CD14-positive monocyte (primary cell): ENCODE measurements at regions not wholly inside any gene's neighbourhood (a gene's known extent, or its start where the extent isn't known, plus 50 kb on each side); places are given as distances from the start of the nearest gene placed in this dataset.

Experiments
- DNase-seq, 3 donors: peaks; one replicate each; pipeline ENCODE4 v3.0.0-alpha.2; 2011 to 2022
- H2AFZ ChIP-seq: 2 replicates; pipeline ENCODE4 v1.6.0; 2012; ENCODE audit warnings: mild to moderate bottlenecking, low read depth, low read length, inconsistent platforms; ENCODE audit not compliant: insufficient read depth, poor library complexity, severe bottlenecking
- H3K27ac ChIP-seq, 2 donors: 1 replicate in 1 of 2; 2 replicates in 1 of 2; pipeline ENCODE4 v1.5.1; 2012 to 2013; ENCODE audit warnings: low read length in 2 of 2, control low read depth in 1 of 2, inconsistent platforms in 1 of 2, low read depth in 1 of 2, mild to moderate bottlenecking in 1 of 2
- H3K27me3 ChIP-seq, 2 donors: one replicate each; pipeline versions ENCODE4 v1.6.0 to v1.6.1; 2011 to 2013; ENCODE audit warnings: low read length in 2 of 2; ENCODE audit not compliant: control insufficient read depth in 2 of 2, insufficient read depth in 2 of 2
- H3K36me3 ChIP-seq, 2 donors: replicated peaks in 1 of 2; 1 replicate in 1 of 2; 2 replicates in 1 of 2; pipeline versions ENCODE4 v1.5.1 to v1.6.1; 2012 to 2013; ENCODE audit warnings: low read length in 2 of 2, control low read depth in 1 of 2, inconsistent platforms in 1 of 2, mild to moderate bottlenecking in 1 of 2; ENCODE audit not compliant: insufficient read depth in 2 of 2, control insufficient read depth in 1 of 2
- H3K4me1 ChIP-seq, 2 donors: 1 replicate in 1 of 2; 2 replicates in 1 of 2; pipeline versions ENCODE4 v1.5.1 to v1.6.1; 2012 to 2013; ENCODE audit warnings: low read length in 2 of 2, control low read depth in 1 of 2, inconsistent platforms in 1 of 2, mild to moderate bottlenecking in 1 of 2, moderate library complexity in 1 of 2; ENCODE audit not compliant: insufficient read depth in 2 of 2, control insufficient read depth in 1 of 2
- H3K4me2 ChIP-seq: replicated peaks from 2 replicates; pipeline ENCODE3; 2012; ENCODE audit warnings: low read length, moderate library complexity, mild to moderate bottlenecking; ENCODE audit not compliant: poor library complexity, severe bottlenecking; ENCODE audit errors: extremely low read depth
- H3K4me3 ChIP-seq, 3 experiments: fragments of 200-600 bp in 1 of 3; sonication (generic) in 1 of 3; replicated peaks in 1 of 3; 1 replicate in 2 of 3; 2 replicates in 1 of 3; pipeline ENCODE4 v1.5.1; 2011 to 2013; ENCODE audit warnings: low read length in 3 of 3, mild to moderate bottlenecking in 3 of 3, control low read depth in 2 of 3, low read depth in 2 of 3, inconsistent platforms in 1 of 3, moderate library complexity in 1 of 3
- H3K79me2 ChIP-seq: 2 replicates; pipeline ENCODE4 v1.6.0; 2012; ENCODE audit warnings: mild to moderate bottlenecking, control low read depth, inconsistent platforms, low read length, moderate library complexity; ENCODE audit not compliant: insufficient read depth
- H3K9ac ChIP-seq: 2 replicates; pipeline ENCODE4 v1.6.0; 2017; ENCODE audit warnings: low read length, mild to moderate bottlenecking; ENCODE audit not compliant: insufficient read depth, poor library complexity, severe bottlenecking
- H3K9me3 ChIP-seq, 2 donors: replicated peaks in 1 of 2; 1 replicate in 1 of 2; 2 replicates in 1 of 2; pipeline versions ENCODE4 v1.5.1 to v1.6.1; 2012 to 2013; ENCODE audit warnings: low read length in 2 of 2, control low read depth in 1 of 2; ENCODE audit not compliant: control insufficient read depth in 1 of 2, insufficient read depth in 1 of 2
- H4K20me1 ChIP-seq: 2 replicates; pipeline ENCODE4 v1.6.0; 2012; ENCODE audit warnings: mild to moderate bottlenecking, low read length, control low read depth, moderate library complexity; ENCODE audit not compliant: insufficient read depth
- H3K27ac Mint-ChIP-seq, 7 donors: one replicate each; pipeline ENCODE4 v1.8.0; 2020; ENCODE audit warnings: mild to moderate bottlenecking in 7 of 7, mixed read lengths in 7 of 7, moderate library complexity in 6 of 7, inconsistent platforms in 2 of 7
- H3K27me3 Mint-ChIP-seq, 3 donors: one replicate each; pipeline ENCODE4 v1.8.0; 2021 to 2022; ENCODE audit warnings: low read depth in 3 of 3, mild to moderate bottlenecking in 3 of 3, mixed read lengths in 3 of 3, moderate library complexity in 3 of 3, inconsistent platforms in 1 of 3
- H3K36me3 Mint-ChIP-seq, 2 donors: one replicate each; pipeline ENCODE4 v1.8.0; 2020; ENCODE audit warnings: mixed read lengths in 2 of 2, inconsistent platforms in 1 of 2, mild to moderate bottlenecking in 1 of 2
- H3K4me1 Mint-ChIP-seq: one replicate; pipeline ENCODE4 v1.8.0; 2020; ENCODE audit warnings: mild to moderate bottlenecking, mixed read lengths
- H3K4me3 Mint-ChIP-seq, 2 donors: one replicate each; pipeline ENCODE4 v1.8.0; 2020; ENCODE audit warnings: mild to moderate bottlenecking in 2 of 2, mixed read lengths in 2 of 2, moderate library complexity in 1 of 2
- H3K9me3 Mint-ChIP-seq, 7 donors: one replicate each; pipeline ENCODE4 v1.8.0; 2020 to 2022; ENCODE audit warnings: mixed read lengths in 7 of 7, mild to moderate bottlenecking in 6 of 7, moderate library complexity in 6 of 7, inconsistent platforms in 2 of 7
- CTCF ChIP-seq: fragments of 200-600 bp; IDR thresholded peaks from one replicate; pipeline ENCODE4 v1.8.0; 2022; ENCODE audit warnings: antibody characterized with exemption, mild to moderate bottlenecking
- WGBS: methylation state at CpG from one replicate; pipeline ENCODE4 v1.1.5; 2013; ENCODE audit warnings: missing lambda C conversion rate; ENCODE audit not compliant: insufficient coverage; 5-methylcytosine and 5-hydroxymethylcytosine counted together
- intact Hi-C, 2 donors: fragments of 100-400 bp; cut with micrococcal nuclease; formaldehyde crosslinking; loops; one replicate each; pipeline versions ENCODE4 v1.15.0 to v1.15.1; 2023

GRCh38 chr13:80047406-80047805 is 293.5 kb downstream of the SPRY2 start:
- H3K4me3 Mint-ChIP-seq = peak overlapping the region in 1 of 2 donors; percentile 13
- Histone ChIP-seq H3K9ac (no peak overlapping the region), H3K4me1 (peaks cover 14 to 27% of the 10 kb centered on the region in 2 donors), H4K20me1 (no peaks in the 10 kb centered on the region), H3K79me2 (no peaks in the 10 kb centered on the region), H3K4me2 (no peak overlapping the region), H3K27ac (no peak overlapping the region), H3K27me3 (no peaks in the 10 kb centered on the region), H3K36me3 (no peaks in the 10 kb centered on the region), H3K4me3 (no peak overlapping the region), H2AFZ (no peak overlapping the region), H3K9me3 (no peaks in the 10 kb centered on the region)
- H3K9me3 Mint-ChIP-seq = peaks cover 0 to 7% (median 3%) of the 10 kb centered on the region in 7 donors
- H3K36me3 Mint-ChIP-seq = peaks cover 0 to 1% of the 10 kb centered on the region in 2 donors
- intact Hi-C loops = loop anchor here in 1 of 2 donors (10.0 kb wide), 1 partner anchor 397 kb away; no protein-coding TSS in a partner anchor
- H3K27ac Mint-ChIP-seq = peak overlapping the region in 1 of 7 donors; percentile 4
- no peak for TF ChIP-seq CTCF
- no peak for DNase-seq
- peaks cover 37% of the 10 kb centered on the region for H3K4me1 Mint-ChIP-seq
- H3K27me3 Mint-ChIP-seq = peaks cover 0 to 2% (median 0%) of the 10 kb centered on the region in 3 donors
- WGBS = 41% methylated on average over 4 of the region's 8 CpGs

- Histone ChIP-seq H2AFZ (no peak overlapping the region), H3K79me2 (no peaks in the 10 kb centered on the region), H3K27me3 (no peaks in the 10 kb centered on the region), H3K4me2 (peak overlapping the region; percentile 8), H3K4me3 (no peak overlapping the region), H4K20me1 (no peaks in the 10 kb centered on the region), H3K9me3 (no peaks in the 10 kb centered on the region), H3K9ac (no peak overlapping the region), H3K4me1 (peaks cover 52 to 56% of the 10 kb centered on the region in 2 donors), H3K27ac (peak overlapping the region in 1 of 2 donors; percentile 42), H3K36me3 (no peaks in the 10 kb centered on the region)
- Mint-ChIP-seq H3K27ac (peak overlapping the region in 6 of 7 donors; percentile 68 to 92 (median 86)), H3K27me3 (peaks cover 0 to 2% (median 0%) of the 10 kb centered on the region in 3 donors), H3K4me1 (peaks cover 66% of the 10 kb centered on the region), H3K4me3 (peak overlapping the region in 1 of 2 donors; percentile 22), H3K36me3 (peaks cover 0 to under 1% of the 10 kb centered on the region in 2 donors), H3K9me3 (peaks cover 0 to 5% (median 3%) of the 10 kb centered on the region in 7 donors)
- no CpG with 5 or more reads among the region's 4 CpGs for WGBS
- no peak for TF ChIP-seq CTCF
- DNase-seq = peak; percentile 41 to 69 (median 51)
- intact Hi-C loops = loop anchor here (5.0 to 10.0 kb wide), 2 partner anchors 126 to 404 kb away; no protein-coding TSS in a partner anchor
Measured at GRCh38 chr13:80040981-80041317, 300.0 kb downstream of the SPRY2 start.
